HG03175 (cell line): ENCODE measurements at regions not wholly inside any gene's neighbourhood (a gene's known extent, or its start where the extent isn't known, plus 50 kb on each side); places are given as distances from the start of the nearest gene placed in this dataset.

Experiments used
- ATAC-seq: cut with Tn5 transposase; IDR thresholded peaks from one replicate; pipeline ENCODE4 v1.9.1; 2021; ENCODE audit warnings: mild to moderate bottlenecking, moderate library complexity; ENCODE audit not compliant: unreplicated experiment

DNA sequence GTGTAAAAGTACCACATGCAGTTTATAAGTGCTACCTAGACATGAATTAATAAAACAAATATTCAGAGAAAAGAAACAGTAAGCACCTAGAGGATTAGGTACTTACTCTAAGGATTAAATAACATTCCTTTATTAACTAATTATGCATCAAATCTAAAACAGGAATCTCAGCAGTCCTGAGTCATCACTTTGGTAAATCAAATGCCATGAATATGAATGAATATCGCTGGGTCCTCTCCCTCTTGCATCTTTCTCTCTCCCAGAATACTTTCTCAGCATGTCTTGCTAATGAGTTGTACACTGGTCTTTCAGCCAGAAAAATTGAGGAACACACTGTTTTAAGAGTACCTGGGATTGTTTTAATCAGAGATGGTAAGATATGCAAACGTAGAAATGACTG lies 225.5 kb upstream of the NFE2L3 start:
- no peak for ATAC-seq

DNA sequence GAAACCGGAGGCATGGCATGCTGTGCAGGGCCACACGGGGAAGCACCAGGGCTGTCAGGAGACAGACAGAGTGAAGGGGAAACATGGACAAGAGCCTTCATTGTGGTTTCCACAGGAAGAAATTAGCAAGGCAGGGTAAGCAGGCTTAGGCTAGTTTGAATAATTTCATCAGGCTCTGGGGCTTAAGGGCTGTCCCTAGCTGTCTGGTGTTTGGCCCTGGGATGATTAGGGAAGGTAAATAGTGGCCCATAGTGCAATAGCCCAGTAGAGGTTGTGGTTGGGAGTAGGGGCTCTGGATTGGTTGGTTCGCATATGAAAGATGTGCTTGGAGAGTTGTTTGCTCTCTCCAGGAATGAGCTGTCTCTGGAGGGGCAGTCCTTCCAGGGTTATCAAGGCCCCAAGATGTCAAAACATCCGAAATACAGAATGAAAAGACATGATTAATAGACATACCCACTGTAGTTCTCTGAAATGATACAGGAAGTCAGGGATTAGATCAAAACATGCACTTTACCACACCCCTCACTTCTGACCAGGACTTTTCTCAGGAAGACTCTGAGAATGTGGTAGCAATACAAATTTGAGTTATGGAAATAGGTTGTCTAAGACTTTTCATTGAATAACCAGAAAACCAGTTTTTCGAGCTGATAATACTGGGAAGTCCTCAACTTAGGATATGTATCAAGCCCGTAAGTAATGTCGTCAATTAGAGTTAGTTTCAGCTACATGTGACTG lies 224.9 kb upstream of the NFE2L3 start:
- ATAC-seq, result no peak

- ATAC-seq, result no peak
Observed at GRCh38 chr7:25927626-25927978, 224.4 kb upstream of the NFE2L3 start.

- no peak for ATAC-seq
Observed at GRCh38 chr7:25928549-25929330, 223.3 kb upstream of the NFE2L3 start.

DNA sequence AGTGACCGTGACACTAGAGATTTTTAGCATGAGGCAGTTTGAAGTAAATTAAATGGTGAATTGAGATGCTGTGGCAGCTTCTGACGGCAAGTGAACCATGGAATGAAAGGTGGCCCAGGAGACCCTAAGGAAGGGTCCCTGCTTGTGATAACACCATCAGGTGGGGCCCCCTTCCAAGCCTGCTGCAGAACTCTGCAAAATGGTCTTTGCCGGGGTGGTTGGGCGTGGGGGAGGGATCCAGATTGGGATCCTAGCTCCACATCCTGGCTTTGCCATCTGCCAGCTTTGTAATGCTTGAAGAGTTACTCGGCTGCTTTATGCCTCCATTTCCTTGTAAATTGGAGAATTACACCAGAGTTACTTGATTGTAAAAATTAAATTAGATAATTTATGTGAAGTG lies 222.6 kb upstream of the NFE2L3 start:
- ATAC-seq, result no peak

DNA sequence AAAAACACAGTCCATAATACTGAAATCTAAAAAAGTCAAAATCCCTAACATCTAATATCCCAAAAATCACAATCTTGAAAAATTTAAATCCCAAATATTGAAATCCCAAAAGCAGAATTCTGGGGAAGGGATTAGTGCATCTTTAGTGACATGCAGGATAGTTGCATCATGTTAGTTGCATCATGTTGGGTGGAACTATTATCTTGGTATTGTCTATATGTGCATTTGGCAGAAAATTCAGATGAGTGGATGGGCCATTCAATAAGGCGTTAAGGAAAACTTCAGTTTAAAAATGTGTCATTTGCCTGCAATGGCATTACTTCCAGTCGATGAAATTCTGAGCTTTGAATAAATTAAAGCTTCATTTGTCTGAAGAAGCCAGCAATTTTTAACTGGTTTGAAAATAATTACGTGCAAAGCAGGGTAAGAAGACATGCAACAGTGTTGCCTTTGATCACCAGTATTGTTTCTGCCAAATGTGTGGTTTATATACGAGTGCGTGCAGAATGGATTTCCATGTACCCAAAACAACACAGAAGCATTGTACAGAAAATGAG lies 221.4 kb upstream of the NFE2L3 start:
- ATAC-seq, result no peak

- no peak for ATAC-seq
Observed at GRCh38 chr7:25931156-25931555, 220.8 kb upstream of the NFE2L3 start.

DNA sequence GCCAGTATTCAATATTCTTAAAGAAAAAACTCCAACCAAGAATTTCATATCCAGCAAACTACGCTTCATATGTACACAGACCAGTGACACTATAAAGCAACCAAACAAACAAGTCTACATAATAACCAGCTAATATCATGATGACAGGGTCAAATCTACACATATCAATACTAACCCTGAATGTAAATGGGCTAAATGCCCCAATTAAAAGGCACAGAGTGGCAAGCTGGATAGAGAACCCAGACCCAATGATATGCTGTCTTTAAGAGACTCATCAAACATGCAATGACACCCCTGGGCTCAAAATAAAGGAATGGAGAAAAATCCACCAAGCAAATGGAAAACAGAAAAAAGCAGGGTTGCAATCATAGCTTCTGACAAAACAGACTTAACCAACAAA lies 218.1 kb upstream of the NFE2L3 start:
- no peak for ATAC-seq

- ATAC-seq, result peak; percentile 16
Observed at GRCh38 chr7:25940086-25940906, 211.7 kb upstream of the NFE2L3 start.

- ATAC-seq, result no peak
Observed at GRCh38 chr7:25944777-25945515, 207.1 kb upstream of the NFE2L3 start.

DNA sequence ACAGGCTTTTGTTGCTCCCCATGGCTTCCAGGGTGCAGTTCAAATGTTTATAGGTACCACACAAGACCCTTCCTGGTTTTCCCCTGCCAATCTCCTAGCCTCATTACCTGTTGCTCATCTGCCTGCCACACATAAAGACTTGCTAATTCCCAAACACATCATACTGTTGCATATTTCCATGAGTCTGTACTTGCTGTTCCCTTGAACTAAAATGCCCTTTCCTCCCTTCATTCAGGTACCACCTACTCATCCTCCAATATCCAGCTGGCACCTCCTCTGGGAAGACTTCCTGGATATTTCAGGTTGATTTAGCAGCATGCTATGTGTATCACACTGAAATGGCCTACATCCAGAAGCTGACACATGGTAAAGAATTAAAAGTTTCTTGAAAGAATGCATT lies 206.4 kb upstream of the NFE2L3 start:
- no peak for ATAC-seq

DNA sequence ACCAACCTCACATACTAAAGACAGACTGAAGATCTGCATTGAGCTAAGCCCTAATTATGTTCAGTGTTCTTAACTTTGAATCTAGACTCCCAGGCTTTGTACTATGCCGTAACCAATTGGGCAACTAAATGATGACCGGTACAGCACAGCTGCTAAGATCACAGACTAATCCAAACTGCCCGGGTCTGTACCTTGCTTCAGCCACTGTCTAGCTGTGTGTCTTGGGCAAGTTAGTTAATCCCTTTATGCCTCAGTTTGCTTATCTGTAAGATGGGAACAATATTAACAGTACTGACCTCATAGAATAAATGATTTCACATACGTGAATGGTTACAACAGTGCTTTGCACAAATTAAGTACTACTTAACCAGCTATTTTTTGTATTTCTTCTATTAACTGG lies 205.8 kb upstream of the NFE2L3 start:
- no peak for ATAC-seq

DNA sequence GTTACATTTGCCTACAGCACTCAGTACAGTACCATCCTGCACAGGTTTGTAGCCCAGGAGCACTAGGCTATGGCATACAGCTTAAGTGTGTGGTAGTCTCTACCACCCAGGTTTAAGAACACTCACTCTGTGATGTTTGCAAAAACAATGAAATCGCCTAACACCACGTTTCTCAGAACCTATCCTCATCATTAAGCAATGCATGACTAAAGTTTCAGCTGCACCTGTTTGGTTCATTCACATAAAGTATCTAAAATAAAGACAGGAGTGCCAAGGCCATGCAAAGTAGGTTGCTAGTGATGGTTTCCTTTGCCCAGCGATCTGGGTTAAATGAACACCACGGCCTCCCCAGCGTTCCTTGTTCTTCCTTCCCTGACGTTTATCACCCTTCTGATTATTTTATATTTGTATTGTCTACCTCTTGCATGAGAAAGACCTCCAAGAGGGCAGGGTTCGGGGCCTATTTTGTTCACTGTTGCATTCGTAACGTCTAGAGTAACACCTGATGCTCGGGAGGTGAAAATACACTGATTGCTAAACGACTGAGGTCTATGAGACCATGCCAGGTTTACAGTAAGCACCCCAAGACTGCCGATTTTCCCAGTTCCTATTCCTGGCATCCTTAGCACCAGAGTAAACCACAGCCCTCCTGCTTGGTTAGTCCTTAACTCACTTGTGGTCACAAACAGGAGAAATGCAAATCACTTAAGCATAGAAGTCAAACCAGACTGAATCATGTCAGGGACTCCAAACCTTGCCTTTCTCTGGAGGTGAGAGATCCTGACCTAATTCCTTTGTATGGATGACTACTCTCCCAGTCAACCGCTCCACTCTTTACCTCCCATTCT lies 204.1 kb upstream of the NFE2L3 start:
- no peak for ATAC-seq

DNA sequence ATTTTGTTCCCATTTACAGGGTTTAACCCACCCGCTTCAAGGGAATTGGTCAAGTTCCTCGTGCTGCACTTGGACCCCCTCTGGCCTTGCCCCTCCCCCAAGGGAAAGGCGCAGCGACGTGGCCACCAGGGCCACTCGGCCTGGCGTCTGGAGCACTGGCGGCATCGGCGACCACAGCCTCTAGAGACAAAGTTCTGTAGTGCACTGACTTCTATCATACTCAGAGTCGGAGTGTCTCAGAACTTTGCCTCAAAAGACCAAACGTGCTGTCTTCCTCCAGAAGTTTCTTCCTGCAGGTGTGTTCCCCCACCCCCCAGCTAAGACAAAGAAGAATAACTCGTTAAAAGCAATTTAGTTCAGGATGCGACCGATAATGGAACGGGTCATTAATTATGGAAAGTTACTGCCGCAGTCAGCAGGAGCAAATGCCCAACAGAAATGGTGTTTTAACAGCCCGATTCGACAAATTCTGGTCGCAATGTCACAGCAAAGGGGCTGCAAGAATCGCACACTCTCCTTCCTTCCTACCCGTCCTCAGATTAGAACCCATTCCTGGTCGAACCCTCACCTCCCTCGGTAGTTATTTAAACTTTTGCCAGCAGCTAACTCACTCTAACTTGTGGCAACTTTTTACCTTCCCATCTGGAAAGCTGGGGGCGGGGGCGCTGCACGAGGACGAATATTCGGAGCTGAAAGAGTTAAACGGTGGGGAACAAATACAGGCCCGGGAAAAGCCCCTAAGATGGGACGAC lies 202.1 kb upstream of the NFE2L3 start:
- peak; percentile 23 for ATAC-seq

DNA sequence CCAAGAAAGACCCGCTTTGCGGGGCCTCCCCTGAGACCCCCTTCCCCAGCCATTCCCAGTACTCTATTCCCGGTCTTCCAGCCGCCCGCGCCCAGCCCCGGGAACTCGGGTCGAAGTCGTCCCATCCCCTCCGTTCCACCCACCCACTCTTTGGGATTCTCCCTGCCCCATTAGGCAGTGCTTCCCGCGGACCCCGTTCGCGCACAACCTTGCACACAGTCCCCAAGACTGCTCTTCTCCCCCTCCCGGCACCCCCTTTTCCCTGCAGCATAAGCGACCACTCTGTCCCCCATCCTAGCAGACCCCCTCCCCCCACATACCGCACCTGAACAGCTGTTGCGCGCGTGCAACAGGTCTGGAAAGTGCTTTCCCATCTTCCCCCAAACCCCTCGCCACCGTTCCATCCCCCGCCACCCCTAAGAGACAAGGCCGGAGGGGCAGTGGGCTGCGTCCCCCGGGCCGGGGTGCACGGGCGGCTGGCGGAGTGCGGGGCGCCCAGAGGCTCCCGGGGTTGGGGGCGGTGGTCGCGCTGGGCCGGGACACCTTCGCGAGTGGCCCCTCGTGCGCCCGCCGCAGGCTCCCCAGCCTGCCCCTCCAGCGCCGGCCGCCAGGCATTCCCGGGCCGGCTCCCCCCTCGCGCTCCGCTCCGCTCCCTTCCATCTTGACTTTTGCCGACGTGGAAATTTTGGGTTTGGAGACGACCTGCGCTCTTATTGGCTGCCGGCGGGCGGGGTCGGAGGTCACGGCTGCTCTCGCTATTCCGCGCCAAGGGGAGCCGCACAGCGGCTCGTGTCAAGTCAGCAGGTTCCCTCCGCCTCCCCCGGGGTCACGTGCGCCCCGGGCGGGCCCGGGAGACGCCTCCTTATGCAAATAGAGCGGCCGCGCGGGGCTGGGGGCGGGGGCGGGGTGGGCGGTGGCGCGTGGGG lies 201.2 kb upstream of the NFE2L3 start:
- ATAC-seq, result peak; percentile 89

- peak; percentile 48 for ATAC-seq
Observed at GRCh38 chr7:25951414-25952260, 200.4 kb upstream of the NFE2L3 start.
